Transverse colon (tissue), 3 donors: ENCODE measurements at regions not wholly inside any gene's neighbourhood (a gene's known extent, or its start where the extent isn't known, plus 50 kb on each side); places are given as distances from the start of the nearest gene placed in this dataset.

Source experiments
- CTCF ChIP-seq, 5 experiments: fragments of 200-600 bp in 3 of 5; fragments of 450-650 bp in 2 of 5; sonication (generic) in 3 of 5; IDR thresholded peaks; 1 replicate in 2 of 5; 2 replicates in 3 of 5; pipeline ENCODE4 v1.5.1; 2016 to 2017; ENCODE audit warnings: antibody characterized with exemption in 5 of 5, inconsistent platforms in 3 of 5, mild to moderate bottlenecking in 2 of 5, moderate library complexity in 1 of 5
- POLR2A ChIP-seq: fragments of 450-650 bp; IDR thresholded peaks from one replicate; pipeline ENCODE4 v1.6.1; 2016; ENCODE audit warnings: antibody characterized with exemption, mild to moderate bottlenecking, moderate library complexity

DNA sequence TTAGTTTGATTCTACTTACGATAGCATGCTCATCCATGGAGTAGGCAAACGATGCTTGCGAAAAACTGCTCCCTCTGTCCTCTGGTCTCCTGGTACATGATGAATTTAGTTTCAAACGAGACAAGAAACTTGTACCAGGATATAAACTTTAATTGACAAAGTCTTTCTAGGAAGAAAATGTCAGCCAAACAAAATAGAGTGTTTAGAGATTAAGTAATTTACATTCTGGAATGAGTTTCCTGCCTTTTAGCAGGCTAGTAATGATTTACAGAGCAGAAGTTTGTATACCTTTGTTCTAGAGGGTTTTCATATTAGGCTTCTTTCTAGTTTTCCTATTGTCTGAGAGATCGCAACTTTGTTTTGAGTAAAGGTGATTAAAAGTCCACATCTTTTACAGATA, 206.9 kb downstream of the RPL10L start:
- TF ChIP-seq CTCF (IDR thresholded peaks at IDR 0.05): no peak
- TF ChIP-seq POLR2A: no peak
